Endothelial cell of umbilical vein (primary cell): ENCODE measurements at regions not wholly inside any gene's neighbourhood (a gene's known extent, or its start where the extent isn't known, plus 50 kb on each side); places are given as distances from the start of the nearest gene placed in this dataset.
"Not testable (repeated sequence)": the region's sequence is repeated elsewhere in the genome, so short reads cannot be mapped to it uniquely, and the experiment has no call there.

Experiments
- BruUV-seq: library from RNA; stranded (reverse); fragments of 400-500 nt; replicated peaks from 2 replicates; lab custom pipeline; 2021; lab: Mats Ljungman, UMichigan
- CTCF ChIA-PET: fragments of 300-600, 350-600 bp; sonication (Branson Sonifier 250); formaldehyde crosslinking; loops from one replicate; lab custom pipeline; 2021; ENCODE audit warnings: antibody characterized with exemption, inconsistent platforms; lab: Charles Lee
- POLR2A ChIA-PET: fragments of 300-600, 350-600 bp; sonication (Branson Sonifier 250); formaldehyde crosslinking; loops from one replicate; lab custom pipeline; 2021; ENCODE audit warnings: antibody characterized with exemption, inconsistent platforms; lab: Charles Lee
- DNase-seq: peaks from one replicate; pipeline ENCODE4 v3.0.0-alpha.2; 2011; ENCODE audit warnings: low read depth, low spot score
- FAIRE-seq: peaks from 2 replicates; lab custom pipeline; 2011; peaks lifted over from hg19 to GRCh38; lab: Jason Lieb, UNC
- H2AFZ ChIP-seq: 2 replicates; pipeline ENCODE4 v1.6.0; 2012; ENCODE audit warnings: low read depth, low read length, control low read depth, inconsistent platforms
- H3K27ac ChIP-seq: 2 replicates; pipeline ENCODE4 v1.5.1; 2011; ENCODE audit warnings: low read depth, mild to moderate bottlenecking, control low read depth, low read length, moderate library complexity; ENCODE audit not compliant: insufficient read depth
- H3K27me3 ChIP-seq, 2 experiments: 2 replicates each; pipeline versions ENCODE4 v1.6.0 to v1.6.1; 2011; ENCODE audit warnings: low read length in 2 of 2, mixed read lengths in 1 of 2; ENCODE audit not compliant: control insufficient read depth in 2 of 2, insufficient read depth in 2 of 2
- H3K36me3 ChIP-seq, 2 experiments: 2 replicates in 1 of 2; 3 replicates in 1 of 2; pipeline ENCODE4 v1.5.1; 2011; ENCODE audit warnings: low read length in 2 of 2, mild to moderate bottlenecking in 1 of 2, moderate library complexity in 1 of 2; ENCODE audit not compliant: control insufficient read depth in 2 of 2, insufficient read depth in 2 of 2; ENCODE audit errors: extremely low read depth in 1 of 2
- H3K4me1 ChIP-seq: 3 replicates; pipeline ENCODE4 v1.5.1; 2011; ENCODE audit warnings: mild to moderate bottlenecking, low read length; ENCODE audit not compliant: control insufficient read depth, insufficient read depth; ENCODE audit errors: extremely low read depth
- H3K4me2 ChIP-seq: 2 replicates; pipeline ENCODE4 v1.6.1; 2011; ENCODE audit warnings: low read length, control low read depth, mixed read lengths; ENCODE audit not compliant: insufficient read depth
- H3K4me3 ChIP-seq, 3 experiments: fragments of 200-600 bp in 1 of 3; sonication (generic), shearing (Covaris generic) in 1 of 3; replicated peaks in 1 of 3; 2 replicates each; pipeline ENCODE4 v1.5.1; 2011 to 2016; ENCODE audit warnings: control low read depth in 3 of 3, low read length in 3 of 3, mild to moderate bottlenecking in 2 of 3, inconsistent platforms in 1 of 3, low read depth in 1 of 3, moderate library complexity in 1 of 3; ENCODE audit not compliant: insufficient read depth in 1 of 3
- H3K79me2 ChIP-seq: 2 replicates; pipeline ENCODE4 v1.6.0; 2012; ENCODE audit warnings: low read length, inconsistent platforms; ENCODE audit not compliant: control insufficient read depth, insufficient read depth
- H3K9ac ChIP-seq: replicated peaks from 2 replicates; pipeline ENCODE3; 2011; ENCODE audit warnings: low read length, control low read depth; ENCODE audit not compliant: insufficient read depth; ENCODE audit errors: extremely low read depth
- H3K9me1 ChIP-seq: replicated peaks from 3 replicates; pipeline ENCODE4 v1.6.0; 2011; ENCODE audit warnings: mild to moderate bottlenecking, low read length; ENCODE audit not compliant: control insufficient read depth, insufficient read depth; ENCODE audit errors: extremely low read depth
- H3K9me3 ChIP-seq: replicated peaks from 2 replicates; pipeline ENCODE4 v1.5.1; 2012; ENCODE audit warnings: low read length, inconsistent platforms; ENCODE audit not compliant: control insufficient read depth, insufficient read depth
- H4K20me1 ChIP-seq: replicated peaks from 2 replicates; pipeline ENCODE3; 2011; ENCODE audit warnings: mild to moderate bottlenecking, low read length; ENCODE audit not compliant: control insufficient read depth, insufficient read depth; ENCODE audit errors: extremely low read depth
- GATA2 ChIP-seq: IDR thresholded peaks from 2 replicates; pipeline ENCODE4 v1.7.0; 2011; ENCODE audit warnings: low read depth, mild to moderate bottlenecking, moderate library complexity, mixed read lengths, low read length; ENCODE audit not compliant: insufficient read length, insufficient read depth
- POLR2A ChIP-seq: IDR thresholded peaks from 2 replicates; pipeline ENCODE4 v1.6.1; 2012; ENCODE audit warnings: low read depth, mild to moderate bottlenecking, control low read depth, low read length
- POLR2AphosphoS5 ChIP-seq: IDR thresholded peaks from 2 replicates; pipeline ENCODE4 v1.6.1; 2012; ENCODE audit warnings: low read depth, mild to moderate bottlenecking, control low read depth, low read length, moderate library complexity; ENCODE audit not compliant: insufficient read depth
- dilution Hi-C: fragments of 300-500 bp; cut with MboI; formaldehyde crosslinking; loops from one replicate; pipeline ENCODE4 v1.15.0; 2019; ENCODE audit warnings: low sequenced_read_pairs; ENCODE audit not compliant: extremely low pct_ligation_motif_present
- intact Hi-C: fragments of 100-400 bp; cut with micrococcal nuclease; formaldehyde crosslinking; loops from one replicate; pipeline ENCODE4 v1.10.0; 2022
- TF ChIP-seq, protein P1 (sequence below), 2 donors: IDR thresholded peaks; 1 replicate in 1 of 2; 2 replicates in 1 of 2; pipeline ENCODE4 v1.5.1; 2011; ENCODE audit warnings: low read length in 2 of 2, mild to moderate bottlenecking in 2 of 2, moderate library complexity in 2 of 2, control low read depth in 1 of 2, inconsistent platforms in 1 of 2, low read depth in 1 of 2; ENCODE audit not compliant: insufficient read depth in 1 of 2; ENCODE audit errors: extremely low read depth in 1 of 2

DNA sequence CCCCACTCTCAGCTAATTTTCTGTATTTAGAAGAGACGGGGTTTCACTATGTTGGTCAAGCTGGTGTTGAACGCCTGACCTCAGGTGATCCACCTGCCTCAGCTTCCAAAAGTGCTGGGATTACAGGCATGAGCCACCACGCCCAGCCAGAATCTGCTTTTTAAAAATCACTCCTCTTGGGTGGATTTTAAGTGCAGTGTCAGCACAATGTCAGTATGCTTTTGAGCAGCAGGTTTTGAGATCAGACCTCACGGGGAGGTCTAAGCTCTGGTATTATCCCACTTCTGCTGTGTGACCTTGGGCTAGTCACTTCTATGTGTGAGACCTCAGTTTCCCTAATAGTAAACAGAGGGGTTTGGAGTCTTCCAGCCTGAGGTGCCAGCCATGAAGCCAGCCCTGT lies 51.8 kb upstream of the GSC start:
- Histone ChIP-seq H2AFZ (no peak overlapping the region), H3K79me2 (no peaks in the 10 kb centered on the region), H3K9me3 (no peaks in the 10 kb centered on the region), H3K9me1 (no peaks in the 10 kb centered on the region), H3K36me3 (no peaks in the 10 kb centered on the region), H3K9ac (no peak overlapping the region), H3K27me3 (no peaks in the 10 kb centered on the region), H3K4me2 (no peak overlapping the region), H3K27ac (no peak overlapping the region), H3K4me3 (no peak overlapping the region), H4K20me1 (no peaks in the 10 kb centered on the region), H3K4me1 (no peaks in the 10 kb centered on the region)
- dilution Hi-C loops, result no loop called here
- intact Hi-C loops, result no loop called here
- DNase-seq (no peak), FAIRE-seq (no peak)
- CTCF ChIA-PET, result no interaction called here
- TF ChIP-seq, protein P1, sequence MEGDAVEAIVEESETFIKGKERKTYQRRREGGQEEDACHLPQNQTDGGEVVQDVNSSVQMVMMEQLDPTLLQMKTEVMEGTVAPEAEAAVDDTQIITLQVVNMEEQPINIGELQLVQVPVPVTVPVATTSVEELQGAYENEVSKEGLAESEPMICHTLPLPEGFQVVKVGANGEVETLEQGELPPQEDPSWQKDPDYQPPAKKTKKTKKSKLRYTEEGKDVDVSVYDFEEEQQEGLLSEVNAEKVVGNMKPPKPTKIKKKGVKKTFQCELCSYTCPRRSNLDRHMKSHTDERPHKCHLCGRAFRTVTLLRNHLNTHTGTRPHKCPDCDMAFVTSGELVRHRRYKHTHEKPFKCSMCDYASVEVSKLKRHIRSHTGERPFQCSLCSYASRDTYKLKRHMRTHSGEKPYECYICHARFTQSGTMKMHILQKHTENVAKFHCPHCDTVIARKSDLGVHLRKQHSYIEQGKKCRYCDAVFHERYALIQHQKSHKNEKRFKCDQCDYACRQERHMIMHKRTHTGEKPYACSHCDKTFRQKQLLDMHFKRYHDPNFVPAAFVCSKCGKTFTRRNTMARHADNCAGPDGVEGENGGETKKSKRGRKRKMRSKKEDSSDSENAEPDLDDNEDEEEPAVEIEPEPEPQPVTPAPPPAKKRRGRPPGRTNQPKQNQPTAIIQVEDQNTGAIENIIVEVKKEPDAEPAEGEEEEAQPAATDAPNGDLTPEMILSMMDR (IDR thresholded peaks at IDR 0.05; ENCODE audit: extremely low read depth in 1 of 2, insufficient read depth in 1 of 2, low read depth in 1 of 2, low read length in 2 of 2), result no peak
- no peak for TF ChIP-seq POLR2AphosphoS5
- no peak for TF ChIP-seq POLR2A
- no peak for TF ChIP-seq GATA2
- POLR2A ChIA-PET, result no interaction called here
- no TSS peak for BruUV-seq

DNA sequence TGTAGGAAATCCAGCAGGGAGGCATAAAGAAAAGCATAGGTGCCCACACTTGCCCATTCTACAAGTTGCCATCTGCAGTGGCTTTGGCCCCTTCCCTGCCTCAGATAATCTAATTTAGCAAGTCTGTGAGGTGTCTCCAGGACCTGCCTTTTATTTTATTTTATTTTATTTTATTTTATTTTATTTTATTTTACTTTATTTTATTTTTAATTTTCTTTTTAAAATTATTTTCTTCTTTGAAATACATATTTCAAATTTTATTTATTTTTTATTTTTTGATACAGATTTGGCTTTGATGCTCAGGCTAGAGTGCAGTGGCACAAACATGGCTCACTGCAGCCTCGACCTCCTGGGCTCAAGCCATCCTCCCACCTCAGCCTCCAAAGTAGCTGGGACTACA lies 51.0 kb upstream of the GSC start:
- dilution Hi-C loops, H3K4me3 ChIP-seq, H3K9me1 ChIP-seq, H3K4me2 ChIP-seq, H3K27me3 ChIP-seq, H3K36me3 ChIP-seq, H3K79me2 ChIP-seq, H3K4me1 ChIP-seq, CTCF ChIA-PET, H4K20me1 ChIP-seq, H2AFZ ChIP-seq, H3K9me3 ChIP-seq, FAIRE-seq, DNase-seq, H3K9ac ChIP-seq, H3K27ac ChIP-seq, BruUV-seq, intact Hi-C loops, POLR2A ChIA-PET: not testable (repeated sequence)
